DOHH2 (cell line): ENCODE measurements at regions not wholly inside any gene's neighbourhood (a gene's known extent, or its start where the extent isn't known, plus 50 kb on each side); places are given as distances from the start of the nearest gene placed in this dataset.

Source experiments
- EZH2phosphoT487 ChIP-seq: fragments of 200-600 bp; sonication (generic); IDR thresholded peaks from 2 replicates; pipeline ENCODE4 v1.6.1; 2017; ENCODE audit warnings: borderline replicate concordance, mild to moderate bottlenecking, antibody characterized with exemption, low read length, moderate library complexity, mixed read lengths
- TF ChIP-seq, protein P1 (sequence below): fragments of 200-600 bp; sonication (generic); IDR thresholded peaks from one replicate; pipeline ENCODE4 v1.5.1; 2014; ENCODE audit warnings: antibody characterized with exemption, mild to moderate bottlenecking, low read depth, low read length; ENCODE audit not compliant: poor library complexity, severe bottlenecking

DNA sequence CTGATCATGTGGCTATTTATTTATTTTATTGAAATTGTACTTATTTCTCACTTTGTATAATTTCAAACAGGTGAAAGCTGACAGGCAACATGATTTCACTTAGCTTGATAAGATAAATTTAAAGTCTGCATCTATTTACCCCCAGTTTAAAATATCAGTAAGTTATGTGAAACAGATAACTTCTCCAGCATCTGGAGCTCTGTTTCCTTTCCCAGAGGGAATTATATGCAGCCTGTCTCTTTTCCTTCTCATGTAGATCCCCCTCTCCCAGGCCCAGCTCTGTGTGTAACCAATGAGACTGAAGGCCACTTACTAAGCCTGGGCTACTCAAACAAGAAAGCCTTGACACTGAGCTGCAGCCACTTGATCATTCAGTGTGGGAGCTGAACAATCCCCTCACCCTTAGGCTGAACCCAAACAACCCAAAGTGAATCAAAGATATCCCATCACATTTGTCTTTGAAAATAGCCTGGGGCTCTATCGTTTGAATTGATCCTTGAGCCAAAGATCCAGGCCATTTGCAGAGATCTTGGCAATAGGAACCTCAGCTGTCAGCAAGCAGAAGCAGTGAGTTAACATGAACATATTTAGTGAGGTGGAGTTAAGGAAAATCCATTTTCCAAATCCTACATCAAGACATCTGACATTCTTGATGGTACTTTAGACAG lies 383.9 kb downstream of the TGFB2 start:
- TF ChIP-seq, protein P1, sequence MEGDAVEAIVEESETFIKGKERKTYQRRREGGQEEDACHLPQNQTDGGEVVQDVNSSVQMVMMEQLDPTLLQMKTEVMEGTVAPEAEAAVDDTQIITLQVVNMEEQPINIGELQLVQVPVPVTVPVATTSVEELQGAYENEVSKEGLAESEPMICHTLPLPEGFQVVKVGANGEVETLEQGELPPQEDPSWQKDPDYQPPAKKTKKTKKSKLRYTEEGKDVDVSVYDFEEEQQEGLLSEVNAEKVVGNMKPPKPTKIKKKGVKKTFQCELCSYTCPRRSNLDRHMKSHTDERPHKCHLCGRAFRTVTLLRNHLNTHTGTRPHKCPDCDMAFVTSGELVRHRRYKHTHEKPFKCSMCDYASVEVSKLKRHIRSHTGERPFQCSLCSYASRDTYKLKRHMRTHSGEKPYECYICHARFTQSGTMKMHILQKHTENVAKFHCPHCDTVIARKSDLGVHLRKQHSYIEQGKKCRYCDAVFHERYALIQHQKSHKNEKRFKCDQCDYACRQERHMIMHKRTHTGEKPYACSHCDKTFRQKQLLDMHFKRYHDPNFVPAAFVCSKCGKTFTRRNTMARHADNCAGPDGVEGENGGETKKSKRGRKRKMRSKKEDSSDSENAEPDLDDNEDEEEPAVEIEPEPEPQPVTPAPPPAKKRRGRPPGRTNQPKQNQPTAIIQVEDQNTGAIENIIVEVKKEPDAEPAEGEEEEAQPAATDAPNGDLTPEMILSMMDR: no peak
- no peak for TF ChIP-seq EZH2phosphoT487
